Retinal pigment epithelial cell (primary cell): ENCODE measurements at regions not wholly inside any gene's neighbourhood (a gene's known extent, or its start where the extent isn't known, plus 50 kb on each side); places are given as distances from the start of the nearest gene placed in this dataset.

ENCODE experiments used
- DNase-seq: peaks from one replicate; pipeline ENCODE4 v3.0.0-alpha.2; 2010; ENCODE audit warnings: low read depth
- H3K4me3 ChIP-seq: 2 replicates; pipeline ENCODE4 v1.5.1; 2011; ENCODE audit warnings: mild to moderate bottlenecking, low read length, control low read depth, moderate library complexity
- CTCF ChIP-seq: conservative IDR thresholded peaks from 2 replicates; pipeline ENCODE4 v1.5.1; 2011; ENCODE audit warnings: low read depth, low read length, control low read depth, inconsistent platforms

GRCh38 chr9:107172979-107173347, 110.1 kb upstream of the RAD23B start:
- TF ChIP-seq CTCF: no peak
- H3K4me3 ChIP-seq: no peak overlapping the region
- DNase-seq: no peak

GRCh38 chr9:107173422-107174180, 109.5 kb upstream of the RAD23B start:
- DNase-seq: no peak
- H3K4me3 ChIP-seq: no peak overlapping the region
- no peak for TF ChIP-seq CTCF

GRCh38 chr9:107174441-107174840, 108.6 kb upstream of the RAD23B start:
- no peak for TF ChIP-seq CTCF
- DNase-seq: no peak
- no peak overlapping the region for H3K4me3 ChIP-seq

GRCh38 chr9:107175041-107175440, 108.0 kb upstream of the RAD23B start:
- no peak overlapping the region for H3K4me3 ChIP-seq
- TF ChIP-seq CTCF: no peak
- DNase-seq: no peak

- no peak overlapping the region for H3K4me3 ChIP-seq
- no peak for TF ChIP-seq CTCF
- DNase-seq: no peak
Observed at GRCh38 chr9:107175816-107176435, 107.2 kb upstream of the RAD23B start.

GRCh38 chr9:107176436-107177151, 106.5 kb upstream of the RAD23B start:
- no peak for DNase-seq
- H3K4me3 ChIP-seq: no peak overlapping the region
- TF ChIP-seq CTCF: no peak
